Activated CD4-positive, alpha-beta T cell treated with anti-CD3 and anti-CD28 coated beads for 4 hours (primary cell): ENCODE measurements at regions not wholly inside any gene's neighbourhood (a gene's known extent, or its start where the extent isn't known, plus 50 kb on each side); places are given as distances from the start of the nearest gene placed in this dataset.

Source experiments
- DNase-seq, 2 donors: peaks; one replicate each; pipeline ENCODE4 v3.0.0-alpha.2; 2020

DNA sequence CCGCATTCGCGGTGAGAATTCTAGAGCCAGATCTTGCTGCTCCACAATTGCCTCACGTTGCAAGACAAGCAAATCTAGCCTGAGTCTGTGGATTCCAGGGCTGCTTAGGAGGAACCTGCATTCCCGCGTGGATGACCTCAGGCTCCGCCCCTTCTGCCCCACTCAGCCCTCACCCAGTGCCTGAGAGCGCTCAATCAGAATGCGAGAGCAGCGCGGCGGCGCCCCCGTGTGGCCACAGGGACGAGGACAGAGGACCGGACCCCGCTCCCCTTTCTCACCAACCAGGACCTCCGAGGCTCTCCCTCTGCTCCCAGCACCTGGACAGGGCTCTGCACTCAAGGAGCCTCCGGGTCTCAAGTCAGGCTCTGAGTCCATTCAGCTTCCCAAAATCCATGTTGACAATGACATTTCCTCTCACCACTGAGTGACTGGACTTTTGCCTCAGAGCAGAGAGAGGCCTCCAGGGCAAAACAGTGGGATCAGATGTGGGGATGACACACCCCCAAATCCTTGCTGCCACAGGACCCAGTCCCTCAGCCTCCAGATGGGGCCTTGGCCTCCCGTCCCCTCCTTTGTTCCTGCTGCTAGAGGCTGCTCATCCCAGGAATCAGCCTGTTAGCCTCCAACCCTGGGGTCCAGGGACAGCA, 52.0 kb downstream of the RPP21 start:
- DNase-seq = peak; percentile 85 to 88

GRCh38 chr6:30397697-30398096, 52.7 kb downstream of the RPP21 start:
- DNase-seq = no peak

- DNase-seq = no peak
Observed at GRCh38 chr6:30399390-30400058, 54.6 kb downstream of the RPP21 start.

DNA sequence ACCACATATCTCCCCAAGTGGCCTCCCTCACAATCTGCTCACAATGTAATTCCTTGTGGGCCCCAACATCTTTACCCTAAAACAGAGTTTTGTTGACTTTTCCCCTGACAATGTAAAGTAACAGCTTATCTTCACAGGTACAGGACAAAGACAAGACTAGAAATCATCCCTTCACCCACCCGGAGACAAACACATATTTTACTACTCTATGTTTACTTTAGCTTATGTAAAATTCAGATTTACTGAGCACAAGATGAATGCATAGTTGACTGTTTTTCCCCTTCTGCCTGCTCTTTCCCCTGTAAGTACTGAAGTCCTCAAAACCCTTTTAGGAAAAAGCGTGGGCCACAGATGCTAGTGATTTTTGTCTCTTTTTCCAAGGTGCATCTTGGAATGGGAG, 61.0 kb downstream of the RPP21 start:
- no peak for DNase-seq

DNA sequence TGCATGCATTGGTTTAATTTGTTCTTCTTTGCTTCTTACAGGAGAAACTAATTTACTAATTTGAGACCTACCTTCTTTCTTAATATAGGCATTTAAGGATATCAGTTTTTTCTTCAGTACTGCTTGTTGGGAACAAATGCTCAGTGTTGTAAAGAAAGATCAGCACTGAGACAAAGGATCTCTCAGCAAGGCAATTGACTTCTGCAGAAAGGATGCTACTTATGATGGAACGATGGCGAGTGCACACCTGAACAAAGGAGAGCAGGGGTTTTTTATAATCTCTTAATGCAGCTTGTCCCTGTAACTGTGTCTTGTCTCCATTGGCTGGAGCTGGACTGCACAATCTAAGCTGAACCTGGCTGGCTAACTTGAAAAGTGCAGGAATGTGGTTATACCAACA, 64.2 kb downstream of the RPP21 start:
- DNase-seq = no peak

DNA sequence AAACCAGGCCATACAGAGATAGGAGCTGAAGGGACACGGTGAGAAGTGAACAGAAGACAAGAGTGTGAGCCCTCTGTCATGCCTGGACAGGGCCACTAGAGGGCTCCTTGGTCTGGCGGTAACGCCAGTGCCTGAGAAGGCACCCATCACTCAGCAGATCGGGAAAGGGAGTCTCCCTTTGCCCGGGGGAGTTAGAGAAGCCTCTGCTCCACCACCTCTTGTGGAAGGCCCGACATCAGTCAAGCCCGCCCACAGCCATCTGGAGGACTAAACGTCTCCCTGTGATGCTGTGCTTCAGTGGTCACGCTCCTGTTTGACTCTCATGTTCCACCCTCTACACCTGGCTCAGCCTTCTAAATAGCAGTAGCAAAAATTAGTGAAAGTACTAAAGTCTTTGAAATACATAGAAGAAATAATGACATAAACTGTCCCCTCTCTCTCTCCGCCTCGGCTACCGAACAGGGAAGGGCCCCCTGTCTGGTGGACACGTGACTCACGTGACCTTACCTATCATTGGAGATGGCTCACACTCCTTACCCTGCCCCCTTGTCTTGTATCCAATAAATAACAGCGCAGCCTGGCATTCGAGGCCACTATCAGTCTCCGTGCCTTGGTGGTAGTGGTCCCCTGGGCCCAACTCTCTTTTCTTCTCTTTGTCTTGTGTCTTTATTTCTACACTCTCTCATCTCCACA, 66.7 kb downstream of the RPP21 start:
- peak; percentile 52 to 68 for DNase-seq

DNA sequence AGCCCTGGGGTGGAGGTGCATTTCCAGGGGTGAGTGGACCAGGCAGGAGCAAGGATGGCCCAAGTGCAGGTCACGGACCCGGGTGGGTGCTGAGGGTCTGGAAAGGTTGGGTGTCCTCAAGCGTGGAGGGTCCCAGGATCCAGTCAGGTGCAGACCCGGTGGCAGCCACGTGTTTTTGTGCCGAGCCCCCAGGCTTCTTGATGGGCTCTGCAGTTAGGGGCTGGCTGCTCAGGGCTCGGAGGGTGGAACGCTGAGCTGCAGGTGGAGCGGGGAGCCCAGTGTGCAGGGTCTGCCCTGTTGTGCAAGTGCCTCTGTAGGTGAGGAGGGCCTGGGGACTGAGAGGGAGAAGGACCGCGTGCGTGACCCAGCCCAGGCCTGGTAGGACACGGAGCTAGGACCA, 70.9 kb upstream of the HLA-E start:
- no peak for DNase-seq

DNA sequence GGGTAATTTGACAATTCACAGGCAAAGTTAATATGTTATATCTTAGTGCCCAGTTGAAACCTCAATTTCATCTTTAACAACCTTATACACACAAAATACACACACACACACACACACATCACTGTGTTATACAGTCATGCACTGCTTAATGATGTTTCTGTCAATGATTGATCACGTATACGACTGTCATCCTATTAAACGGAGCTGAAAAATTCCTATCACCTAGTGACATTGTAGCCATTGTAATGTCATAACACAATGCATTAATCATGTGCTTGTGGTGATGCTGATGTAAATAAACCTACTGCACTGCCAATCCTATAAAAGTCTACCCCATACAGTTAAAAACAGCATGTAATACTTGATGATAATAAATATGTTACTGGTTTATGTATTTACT, 64.8 kb upstream of the HLA-E start:
- DNase-seq = no peak
